H1 (cell line): ENCODE measurements at regions not wholly inside any gene's neighbourhood (a gene's known extent, or its start where the extent isn't known, plus 50 kb on each side); places are given as distances from the start of the nearest gene placed in this dataset.

Experiments used
- CTCF ChIA-PET: fragments of 300-600 bp; sonication (Branson Sonifier 250); formaldehyde crosslinking; loops from one replicate; lab custom pipeline; 2021; ENCODE audit not compliant: partially characterized antibody; lab: Charles Lee
- POLR2A ChIA-PET: fragments of 300-600 bp; sonication (Branson Sonifier 250); formaldehyde crosslinking; loops from one replicate; lab custom pipeline; 2021; ENCODE audit warnings: inconsistent platforms; ENCODE audit not compliant: partially characterized antibody; lab: Charles Lee
- DNase-seq, 2 experiments: peaks; one replicate each; pipeline versions ENCODE4 v3.0.0 to v3.0.0-alpha.2; 2010 to 2022; ENCODE audit warnings: low spot score in 2 of 2, low read depth in 1 of 2, mixed read lengths in 1 of 2
- FAIRE-seq: peaks from 2 replicates; lab custom pipeline; 2011; peaks lifted over from hg19 to GRCh38; lab: Jason Lieb, UNC
- H2AFZ ChIP-seq: 2 replicates; pipeline ENCODE4 v1.8.1; 2012; ENCODE audit warnings: low read length, inconsistent platforms
- H2AK5ac ChIP-seq: 2 replicates; pipeline ENCODE4 v1.6.1; 2013; ENCODE audit warnings: low read depth, low read length
- H2BK120ac ChIP-seq: replicated peaks from 2 replicates; pipeline ENCODE3; 2013; ENCODE audit warnings: low read depth, low read length, inconsistent platforms
- H2BK12ac ChIP-seq: 2 replicates; pipeline ENCODE4 v1.6.1; 2013; ENCODE audit warnings: low read depth, low read length
- H2BK15ac ChIP-seq: 2 replicates; pipeline ENCODE4 v1.6.1; 2013; ENCODE audit warnings: low read length
- H2BK20ac ChIP-seq: 2 replicates; pipeline ENCODE4 v1.6.1; 2013; ENCODE audit warnings: low read length
- H2BK5ac ChIP-seq: 2 replicates; pipeline ENCODE4 v1.6.1; 2013; ENCODE audit warnings: low read depth, low read length
- H3K14ac ChIP-seq: 2 replicates; pipeline ENCODE4 v1.6.1; 2013; ENCODE audit warnings: inconsistent platforms; ENCODE audit not compliant: insufficient read length
- H3K18ac ChIP-seq: 2 replicates; pipeline ENCODE4 v1.6.1; 2013; ENCODE audit warnings: low read length; ENCODE audit errors: extremely low read depth
- H3K23ac ChIP-seq: 2 replicates; pipeline ENCODE4 v1.6.1; 2013; ENCODE audit warnings: inconsistent platforms; ENCODE audit not compliant: insufficient read length
- H3K23me2 ChIP-seq: 2 replicates; pipeline ENCODE4 v1.6.1; 2013; ENCODE audit warnings: low read depth, low read length
- H3K27ac ChIP-seq: 2 replicates; pipeline ENCODE4 v1.6.1; 2011; ENCODE audit warnings: low read depth, low read length, inconsistent platforms
- H3K27me3 ChIP-seq, 4 experiments: replicated peaks in 1 of 4; 1 replicate in 1 of 4; 2 replicates in 3 of 4; pipeline versions ENCODE4 v1.6.1 to v1.8.1; 2011 to 2013; ENCODE audit warnings: low read length in 3 of 4, mild to moderate bottlenecking in 3 of 4, inconsistent platforms in 2 of 4, mixed read lengths in 2 of 4, moderate library complexity in 1 of 4; ENCODE audit not compliant: control insufficient read depth in 3 of 4, insufficient read depth in 3 of 4; ENCODE audit errors: extremely low read depth in 1 of 4
- H3K36me3 ChIP-seq, 4 experiments: 2 replicates each; pipeline versions ENCODE4 v1.6.1 to v1.8.1; 2011 to 2013; ENCODE audit warnings: mild to moderate bottlenecking in 4 of 4, low read length in 3 of 4, moderate library complexity in 2 of 4, control low read depth in 1 of 4, inconsistent platforms in 1 of 4; ENCODE audit not compliant: insufficient read depth in 4 of 4, control insufficient read depth in 2 of 4
- H3K4ac ChIP-seq: replicated peaks from 2 replicates; pipeline ENCODE3; 2013; ENCODE audit warnings: low read length, low read depth, mixed read lengths, inconsistent platforms; ENCODE audit not compliant: insufficient read length
- H3K4me1 ChIP-seq, 4 experiments: replicated peaks in 1 of 4; 1 replicate in 1 of 4; 2 replicates in 3 of 4; pipeline versions ENCODE4 v1.6.1 to v1.8.1; 2011 to 2013; ENCODE audit warnings: low read length in 3 of 4, inconsistent platforms in 2 of 4, mixed read lengths in 1 of 4; ENCODE audit not compliant: insufficient read depth in 4 of 4, control insufficient read depth in 3 of 4
- H3K4me2 ChIP-seq, 2 experiments: 2 replicates each; pipeline versions ENCODE4 v1.6.1 to v1.8.1; 2011 to 2013; ENCODE audit warnings: low read depth in 2 of 2, low read length in 2 of 2, control low read depth in 1 of 2, inconsistent platforms in 1 of 2, mild to moderate bottlenecking in 1 of 2; ENCODE audit not compliant: insufficient read depth in 1 of 2
- H3K4me3 ChIP-seq, 4 experiments: fragments of 200-600, 300-600 bp in 1 of 4; sonication (generic), shearing (Covaris generic), sonication (Bioruptor Twin) in 1 of 4; 2 replicates each; pipeline versions ENCODE4 v1.5.1 to v1.8.1; 2011 to 2016; ENCODE audit warnings: low read length in 4 of 4, low read depth in 3 of 4, control low read depth in 2 of 4, inconsistent platforms in 2 of 4, mild to moderate bottlenecking in 2 of 4, mixed read lengths in 1 of 4, moderate library complexity in 1 of 4; ENCODE audit not compliant: insufficient read depth in 2 of 4; ENCODE audit errors: extremely low read depth in 1 of 4
- H3K56ac ChIP-seq: replicated peaks from 2 replicates; pipeline ENCODE3; 2013; ENCODE audit warnings: low read depth, mild to moderate bottlenecking, mixed read lengths, low read length, inconsistent platforms; ENCODE audit not compliant: insufficient read length
- H3K79me1 ChIP-seq: 2 replicates; pipeline ENCODE4 v1.6.1; 2013; ENCODE audit warnings: low read depth, low read length, control low read depth
- H3K79me2 ChIP-seq, 2 experiments: 2 replicates each; pipeline versions ENCODE4 v1.6.1 to v1.8.1; 2012 to 2013; ENCODE audit warnings: low read length in 2 of 2, mild to moderate bottlenecking in 2 of 2, inconsistent platforms in 1 of 2; ENCODE audit not compliant: insufficient read depth in 2 of 2, control insufficient read depth in 1 of 2
- H3K9ac ChIP-seq, 4 experiments: replicated peaks in 1 of 4; 1 replicate in 1 of 4; 2 replicates in 3 of 4; pipeline versions ENCODE4 v1.6.1 to v1.8.1; 2011 to 2013; ENCODE audit warnings: low read depth in 3 of 4, low read length in 3 of 4, control low read depth in 2 of 4, mild to moderate bottlenecking in 2 of 4, moderate library complexity in 2 of 4, inconsistent platforms in 1 of 4; ENCODE audit errors: extremely low read depth in 1 of 4
- H3K9me3 ChIP-seq, 2 experiments: 2 replicates each; pipeline versions ENCODE4 v1.6.1 to v1.8.1; 2012 to 2013; ENCODE audit warnings: mild to moderate bottlenecking in 2 of 2, moderate library complexity in 2 of 2, control low read depth in 1 of 2, inconsistent platforms in 1 of 2, low read depth in 1 of 2, low read length in 1 of 2, mixed read lengths in 1 of 2; ENCODE audit not compliant: insufficient read depth in 2 of 2
- H4K20me1 ChIP-seq, 2 experiments: replicated peaks in 1 of 2; 2 replicates each; pipeline versions ENCODE3 to v1.8.1; 2011 to 2013; ENCODE audit warnings: inconsistent platforms in 2 of 2, low read length in 2 of 2, mild to moderate bottlenecking in 1 of 2; ENCODE audit not compliant: insufficient read depth in 2 of 2, control insufficient read depth in 1 of 2
- H4K5ac ChIP-seq: 2 replicates; pipeline ENCODE4 v1.6.1; 2013; ENCODE audit warnings: low read length, low read depth, mixed read lengths, inconsistent platforms; ENCODE audit not compliant: insufficient read length
- H4K8ac ChIP-seq: 2 replicates; pipeline ENCODE4 v1.8.0; 2013; ENCODE audit warnings: mild to moderate bottlenecking, moderate library complexity, low read length, inconsistent platforms; ENCODE audit not compliant: insufficient read depth; ENCODE audit errors: extremely low read depth
- H4K91ac ChIP-seq: replicated peaks from 2 replicates; pipeline ENCODE3; 2013; ENCODE audit warnings: low read length, mixed read lengths, inconsistent platforms; ENCODE audit not compliant: insufficient read length
- ASH2L ChIP-seq: fragments of 200-600, 300-600 bp; sonication (generic); IDR thresholded peaks from one replicate; pipeline ENCODE4 v1.7.1; 2017; ENCODE audit warnings: low read length
- EGR1 ChIP-seq: IDR thresholded peaks from 2 replicates; pipeline ENCODE4 v1.6.1; 2011; ENCODE audit warnings: low read depth, low read length, borderline replicate concordance
- EZH2 ChIP-seq: fragments of 200-600 bp; sonication (generic); IDR thresholded peaks from 2 replicates; pipeline ENCODE4 v1.7.1; 2012; ENCODE audit warnings: low read depth, mild to moderate bottlenecking, moderate library complexity, low read length, inconsistent platforms; ENCODE audit not compliant: severe bottlenecking
- FOSL1 ChIP-seq: IDR thresholded peaks from 2 replicates; pipeline ENCODE4 v1.6.1; 2011; ENCODE audit warnings: mild to moderate bottlenecking, low read depth, low read length, moderate library complexity; ENCODE audit not compliant: insufficient read depth
- JUN ChIP-seq: IDR thresholded peaks from 2 replicates; pipeline ENCODE4 v1.6.1; 2011; ENCODE audit warnings: low read depth, mild to moderate bottlenecking, improper control_type of control experiment, low read length
- PHF8 ChIP-seq: fragments of 200-600 bp; sonication (generic); conservative IDR thresholded peaks from 2 replicates; pipeline ENCODE4 v1.7.1; 2012; ENCODE audit warnings: low read depth, mild to moderate bottlenecking, inconsistent platforms, low read length, moderate library complexity
- POLR2A ChIP-seq, 2 experiments: IDR thresholded peaks; 1 replicate in 1 of 2; 2 replicates in 1 of 2; pipeline ENCODE4 v1.6.1; 2011; ENCODE audit warnings: low read depth in 2 of 2, low read length in 2 of 2, mild to moderate bottlenecking in 2 of 2; ENCODE audit errors: control extremely low read depth in 1 of 2
- RAD21 ChIP-seq, 2 experiments: IDR thresholded peaks in 1 of 2; conservative IDR thresholded peaks in 1 of 2; 2 replicates each; pipeline ENCODE4 v1.6.1; 2011; ENCODE audit warnings: low read depth in 2 of 2, low read length in 2 of 2, improper control_type of control experiment in 1 of 2, inconsistent platforms in 1 of 2, mild to moderate bottlenecking in 1 of 2, moderate library complexity in 1 of 2
- RNF2 ChIP-seq: fragments of 200-900, 300-1000 bp; sonication (generic); IDR thresholded peaks from 2 replicates; pipeline ENCODE4 v1.7.1; 2016; ENCODE audit warnings: borderline replicate concordance, low read depth, mild to moderate bottlenecking, antibody characterized with exemption, low read length; ENCODE audit not compliant: poor library complexity, severe bottlenecking; ENCODE audit errors: missing control alignments
- TAF7 ChIP-seq: optimal IDR thresholded peaks from 2 replicates; pipeline ENCODE3; 2011; ENCODE audit warnings: low read depth, mild to moderate bottlenecking, inconsistent platforms, low read length, moderate library complexity, borderline replicate concordance
- WGBS, 2 experiments: shearing (Covaris generic) in 1 of 2; methylation state at CpG; one replicate each; pipeline versions ENCODE4 v1.1.6 to v1.1.7; 2013 to 2015; ENCODE audit warnings: low lambda C conversion rate in 2 of 2, mixed read lengths in 2 of 2, inconsistent platforms in 1 of 2, low coverage in 1 of 2, missing lambda C conversion rate in 1 of 2; ENCODE audit not compliant: insufficient replicate concordance in 2 of 2, insufficient coverage in 1 of 2, insufficient read length in 1 of 2; ENCODE audit errors: extremely low coverage in 1 of 2, missing lambda C conversion rate in 1 of 2; 5-methylcytosine and 5-hydroxymethylcytosine counted together
- TF ChIP-seq, protein P1 (sequence below): IDR thresholded peaks from 2 replicates; pipeline ENCODE4 v1.6.1; 2012; ENCODE audit warnings: low read length, inconsistent platforms

DNA sequence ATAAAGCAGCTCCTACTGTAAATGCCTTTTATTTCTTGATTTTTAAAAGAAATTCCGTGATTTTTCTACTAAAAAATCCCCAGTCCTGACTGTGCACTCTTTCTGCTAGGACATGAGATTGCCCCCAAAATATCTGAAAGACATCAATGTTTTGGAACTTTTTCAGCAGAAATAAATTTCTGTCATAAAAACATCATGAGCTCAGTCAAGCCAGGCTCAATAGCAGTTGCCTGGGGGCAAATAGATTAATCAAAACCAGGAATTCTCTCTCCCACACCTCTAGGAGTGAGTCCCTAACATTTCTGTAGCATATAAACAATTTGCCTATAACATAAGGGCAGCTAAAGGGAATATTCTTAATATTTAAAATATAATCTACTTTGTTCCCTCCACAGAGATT, 654.1 kb downstream of the PTPRC start (continued):
- no peak for TF ChIP-seq JUN

DNA sequence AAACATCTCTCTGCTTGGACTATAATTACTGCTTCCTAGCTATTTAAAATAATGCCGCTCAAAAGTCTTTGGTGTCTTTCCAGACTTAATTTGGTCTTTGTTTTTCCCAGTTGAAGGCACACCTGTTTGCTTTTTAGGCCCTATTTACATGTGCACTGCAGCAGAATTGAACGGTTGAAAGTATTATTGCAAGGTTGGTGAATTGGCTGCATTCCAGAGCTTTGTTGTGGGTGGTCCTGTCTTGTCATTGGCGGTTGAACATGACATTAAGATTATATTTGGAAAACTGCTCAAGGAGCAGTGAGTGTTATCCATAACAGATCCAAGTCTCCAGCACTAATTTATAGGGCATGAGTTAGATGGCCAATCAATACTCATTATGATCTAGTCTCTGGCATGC, 656.3 kb downstream of the PTPRC start:
- H2BK120ac ChIP-seq, result no peak overlapping the region
- H3K56ac ChIP-seq, result no peak overlapping the region
- no peak overlapping the region for H4K5ac ChIP-seq
- H4K8ac ChIP-seq, result no peak overlapping the region
- DNase-seq (no peak), FAIRE-seq (no peak)
- H3K23ac ChIP-seq, result no peak overlapping the region
- no peaks in the 10 kb centered on the region for H3K4me1 ChIP-seq
- no peaks in the 10 kb centered on the region for H3K79me2 ChIP-seq
- no peaks in the 10 kb centered on the region for H4K20me1 ChIP-seq
- no peak overlapping the region for H3K9ac ChIP-seq
- H3K9me3 ChIP-seq, result no peaks in the 10 kb centered on the region
- ChIA-PET CTCF (no interaction called here), POLR2A (no interaction called here)
- no peak overlapping the region for H2BK15ac ChIP-seq
- H3K27ac ChIP-seq, result no peak overlapping the region
- no peak overlapping the region for H2AFZ ChIP-seq
- H3K14ac ChIP-seq, result no peak overlapping the region
- no peak overlapping the region for H3K18ac ChIP-seq
- H2AK5ac ChIP-seq, result no peak overlapping the region
- H3K27me3 ChIP-seq, result no peaks in the 10 kb centered on the region
- H3K36me3 ChIP-seq, result no peaks in the 10 kb centered on the region
- no peaks in the 10 kb centered on the region for H3K23me2 ChIP-seq
- H2BK5ac ChIP-seq, result no peak overlapping the region
- H3K4me2 ChIP-seq, result no peak overlapping the region
- WGBS, 2 experiments, result 95% methylated on average over 3 of the region's 3 CpGs; no CpG with 5 or more reads in 1 of the 2 experiments
- H2BK12ac ChIP-seq, result no peak overlapping the region
- H4K91ac ChIP-seq, result no peak overlapping the region
- H2BK20ac ChIP-seq, result no peak overlapping the region
- H3K4me3 ChIP-seq, result no peak overlapping the region
- no peak overlapping the region for H3K4ac ChIP-seq
- H3K79me1 ChIP-seq, result no peaks in the 10 kb centered on the region
- TF ChIP-seq RAD21 (IDR thresholded peaks at IDR 0.05 in 1 of 2, conservative IDR thresholded peaks at IDR 0.05 in 1 of 2; ENCODE audit: low read depth in 2 of 2, low read length in 2 of 2), result no peak
- no peak for TF ChIP-seq FOSL1
- TF ChIP-seq, protein P1, sequence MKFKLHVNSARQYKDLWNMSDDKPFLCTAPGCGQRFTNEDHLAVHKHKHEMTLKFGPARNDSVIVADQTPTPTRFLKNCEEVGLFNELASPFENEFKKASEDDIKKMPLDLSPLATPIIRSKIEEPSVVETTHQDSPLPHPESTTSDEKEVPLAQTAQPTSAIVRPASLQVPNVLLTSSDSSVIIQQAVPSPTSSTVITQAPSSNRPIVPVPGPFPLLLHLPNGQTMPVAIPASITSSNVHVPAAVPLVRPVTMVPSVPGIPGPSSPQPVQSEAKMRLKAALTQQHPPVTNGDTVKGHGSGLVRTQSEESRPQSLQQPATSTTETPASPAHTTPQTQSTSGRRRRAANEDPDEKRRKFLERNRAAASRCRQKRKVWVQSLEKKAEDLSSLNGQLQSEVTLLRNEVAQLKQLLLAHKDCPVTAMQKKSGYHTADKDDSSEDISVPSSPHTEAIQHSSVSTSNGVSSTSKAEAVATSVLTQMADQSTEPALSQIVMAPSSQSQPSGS, result no peak
- no peak for TF ChIP-seq EGR1
- TF ChIP-seq EZH2, result no peak
- no peak for TF ChIP-seq POLR2A (IDR thresholded peaks at IDR 0.05; ENCODE audit: control extremely low read depth in 1 of 2, low read depth in 2 of 2, low read length in 2 of 2)
- no peak for TF ChIP-seq TAF7
- no peak for TF ChIP-seq PHF8
- no peak for TF ChIP-seq RNF2
- no peak for TF ChIP-seq ASH2L
